NT2/D1 (cell line): ENCODE measurements at regions not wholly inside any gene's neighbourhood (a gene's known extent, or its start where the extent isn't known, plus 50 kb on each side); places are given as distances from the start of the nearest gene placed in this dataset.

Source experiments
- SUZ12 ChIP-seq: IDR thresholded peaks from 2 replicates; pipeline ENCODE4 v1.6.1; 2011; ENCODE audit not compliant: insufficient read length, insufficient read depth; ENCODE audit errors: extremely low read depth
- YY1 ChIP-seq: IDR thresholded peaks from 2 replicates; pipeline ENCODE4 v1.6.1; 2011; ENCODE audit not compliant: insufficient read length, insufficient read depth

- TF ChIP-seq SUZ12 (no peak), YY1 (no peak)
Measured at GRCh38 chr6:134706806-134707205, 243.1 kb downstream of the ALDH8A1 start.
